Astrocyte of the cerebellum (primary cell): ENCODE measurements at regions not wholly inside any gene's neighbourhood (a gene's known extent, or its start where the extent isn't known, plus 50 kb on each side); places are given as distances from the start of the nearest gene placed in this dataset.
"Not testable (repeated sequence)": the region's sequence is repeated elsewhere in the genome, so short reads cannot be mapped to it uniquely, and the experiment has no call there.

ENCODE experiments used
- DNase-seq: peaks from one replicate; pipeline ENCODE4 v3.0.0-alpha.2; 2011; ENCODE audit warnings: low read depth
- H3K4me3 ChIP-seq: 2 replicates; pipeline ENCODE4 v1.5.1; 2011; ENCODE audit warnings: mild to moderate bottlenecking, low read depth, low read length, moderate library complexity
- in situ Hi-C: cut with HindIII; loops from 2 replicates; pipeline ENCODE4 v1.10.0; 2017; ENCODE audit warnings: low sequenced_read_pairs
- TF ChIP-seq, protein P1 (sequence below): IDR thresholded peaks from 2 replicates; pipeline ENCODE4 v1.5.1; 2012; ENCODE audit warnings: low read length, low read depth, moderate library complexity, mild to moderate bottlenecking; ENCODE audit errors: missing control alignments

DNA sequence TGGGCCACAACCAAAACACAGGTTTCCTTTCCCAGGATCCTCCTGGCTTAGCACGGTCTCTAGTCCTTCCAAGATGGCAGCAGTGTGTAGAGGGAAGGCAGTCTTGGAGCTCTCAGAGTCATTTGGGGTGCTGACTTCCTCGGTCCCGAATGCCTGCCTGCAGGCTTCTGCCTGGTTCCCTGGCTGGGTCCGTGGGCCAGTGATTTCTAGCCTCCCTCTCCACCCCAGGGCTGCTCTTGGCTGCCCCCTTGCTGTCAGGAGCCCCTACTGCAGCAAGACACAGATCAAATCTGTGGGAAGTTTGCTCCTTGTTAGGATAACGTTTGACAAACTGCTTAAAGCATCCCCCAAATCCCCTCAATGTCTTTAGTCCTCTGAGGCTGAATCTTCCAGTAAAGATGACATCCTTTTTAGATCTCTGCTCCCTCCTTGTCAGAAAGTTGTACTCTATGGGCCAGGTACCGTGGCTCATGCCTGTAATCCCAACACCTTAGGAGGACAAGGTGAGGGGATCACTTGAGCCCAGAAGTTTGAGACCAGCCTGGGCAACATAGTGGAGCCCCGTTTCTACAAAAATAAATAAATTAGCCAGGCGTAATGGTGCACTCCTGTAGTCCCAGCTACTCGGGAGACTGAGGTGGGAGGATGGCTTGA lies 272.5 kb downstream of the RRAGC start:
- DNase-seq: no peak
- TF ChIP-seq, protein P1, sequence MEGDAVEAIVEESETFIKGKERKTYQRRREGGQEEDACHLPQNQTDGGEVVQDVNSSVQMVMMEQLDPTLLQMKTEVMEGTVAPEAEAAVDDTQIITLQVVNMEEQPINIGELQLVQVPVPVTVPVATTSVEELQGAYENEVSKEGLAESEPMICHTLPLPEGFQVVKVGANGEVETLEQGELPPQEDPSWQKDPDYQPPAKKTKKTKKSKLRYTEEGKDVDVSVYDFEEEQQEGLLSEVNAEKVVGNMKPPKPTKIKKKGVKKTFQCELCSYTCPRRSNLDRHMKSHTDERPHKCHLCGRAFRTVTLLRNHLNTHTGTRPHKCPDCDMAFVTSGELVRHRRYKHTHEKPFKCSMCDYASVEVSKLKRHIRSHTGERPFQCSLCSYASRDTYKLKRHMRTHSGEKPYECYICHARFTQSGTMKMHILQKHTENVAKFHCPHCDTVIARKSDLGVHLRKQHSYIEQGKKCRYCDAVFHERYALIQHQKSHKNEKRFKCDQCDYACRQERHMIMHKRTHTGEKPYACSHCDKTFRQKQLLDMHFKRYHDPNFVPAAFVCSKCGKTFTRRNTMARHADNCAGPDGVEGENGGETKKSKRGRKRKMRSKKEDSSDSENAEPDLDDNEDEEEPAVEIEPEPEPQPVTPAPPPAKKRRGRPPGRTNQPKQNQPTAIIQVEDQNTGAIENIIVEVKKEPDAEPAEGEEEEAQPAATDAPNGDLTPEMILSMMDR: peak; percentile 93
- H3K4me3 ChIP-seq: no peak overlapping the region
- in situ Hi-C loops: no loop called here

DNA sequence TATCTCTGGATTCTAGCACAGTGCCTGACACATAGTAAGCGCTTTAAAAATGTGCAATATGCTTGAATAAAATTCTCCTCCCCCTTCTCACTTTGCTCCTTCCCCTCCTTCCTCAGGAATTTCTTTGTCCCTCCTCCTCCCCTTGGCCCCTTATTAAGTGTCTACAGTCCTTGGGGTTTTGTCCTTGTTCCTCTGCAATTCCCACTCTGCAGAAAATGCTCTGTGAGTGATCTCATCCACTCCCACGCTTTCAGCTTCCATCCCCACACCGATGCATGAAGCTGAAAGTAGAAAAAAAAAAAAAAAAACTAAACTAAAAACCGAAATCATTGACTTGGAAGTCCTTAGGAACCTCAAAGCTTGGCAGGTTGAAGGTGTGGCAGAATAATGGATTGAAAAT lies 273.6 kb downstream of the RRAGC start:
- TF ChIP-seq, protein P1: no peak

DNA sequence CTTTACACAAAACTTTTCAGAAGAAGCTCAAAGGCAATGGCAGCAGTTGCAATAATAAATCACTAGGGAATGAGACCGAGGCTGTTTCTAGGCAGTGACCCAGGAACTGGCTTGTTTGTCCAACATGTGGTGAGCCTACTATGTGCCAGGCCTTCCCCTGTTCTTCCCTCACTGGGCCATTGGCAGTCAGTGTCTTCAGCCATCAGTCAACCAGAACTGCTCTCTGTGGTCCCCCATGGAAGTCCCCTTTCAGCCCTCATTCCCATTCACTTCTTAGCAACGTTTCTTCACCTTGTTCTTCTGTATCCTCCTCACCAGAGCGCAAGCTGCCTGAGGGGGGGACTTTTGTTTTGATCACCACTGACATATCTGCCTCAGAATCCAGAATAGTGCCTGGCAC lies 274.1 kb downstream of the RRAGC start:
- TF ChIP-seq, protein P1: no peak
- DNase-seq: no peak
- no peak overlapping the region for H3K4me3 ChIP-seq
- in situ Hi-C loops: no loop called here

More for the DNA sequence above, 273.6 kb downstream of the RRAGC start:
- in situ Hi-C loops: no loop called here
- no peak overlapping the region for H3K4me3 ChIP-seq
- DNase-seq: no peak

DNA sequence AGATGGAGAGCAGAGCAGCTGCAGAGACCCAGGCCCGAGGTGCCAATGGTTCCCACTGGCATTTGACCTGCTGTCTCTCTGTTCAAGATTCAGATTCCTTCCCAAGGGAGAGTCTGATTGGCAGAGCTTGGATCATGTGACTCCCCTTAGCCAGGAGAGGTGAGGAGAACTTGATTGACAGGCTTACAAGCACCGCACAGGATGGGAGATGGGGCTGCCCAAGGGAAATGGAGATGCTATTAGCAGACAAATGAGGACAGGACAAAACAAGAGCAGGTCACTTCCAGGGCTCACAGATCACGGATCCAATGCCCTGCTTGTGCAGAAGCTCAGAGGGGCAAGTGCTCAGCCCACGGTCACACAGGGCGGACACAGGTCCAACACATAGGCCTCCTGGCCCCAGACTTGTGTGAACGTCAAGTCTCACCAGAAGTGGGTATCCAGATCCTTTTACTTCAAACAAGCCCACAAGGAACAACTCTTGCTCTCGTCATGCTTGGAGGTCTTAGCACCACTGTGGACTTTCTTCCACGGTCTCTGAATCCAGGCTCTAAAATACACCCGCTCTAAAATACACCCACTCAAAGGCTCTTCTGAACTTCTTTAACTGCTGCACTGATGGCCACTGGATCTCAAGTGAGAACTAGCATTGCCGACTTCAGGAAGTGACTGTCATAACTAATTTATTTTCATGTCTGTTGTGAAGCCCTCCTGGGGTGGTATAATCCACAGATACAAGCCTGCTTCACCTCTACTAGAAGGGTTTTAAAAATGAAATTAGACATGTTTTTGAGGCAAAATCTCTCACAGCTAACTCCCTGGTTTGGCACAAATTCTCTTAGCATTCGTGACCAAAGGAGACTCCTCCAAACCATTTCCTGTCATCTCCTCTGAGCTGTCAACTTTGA lies 274.9 kb downstream of the RRAGC start:
- DNase-seq: no peak
- in situ Hi-C loops: no loop called here
- TF ChIP-seq, protein P1: no peak
- H3K4me3 ChIP-seq: no peak overlapping the region

DNA sequence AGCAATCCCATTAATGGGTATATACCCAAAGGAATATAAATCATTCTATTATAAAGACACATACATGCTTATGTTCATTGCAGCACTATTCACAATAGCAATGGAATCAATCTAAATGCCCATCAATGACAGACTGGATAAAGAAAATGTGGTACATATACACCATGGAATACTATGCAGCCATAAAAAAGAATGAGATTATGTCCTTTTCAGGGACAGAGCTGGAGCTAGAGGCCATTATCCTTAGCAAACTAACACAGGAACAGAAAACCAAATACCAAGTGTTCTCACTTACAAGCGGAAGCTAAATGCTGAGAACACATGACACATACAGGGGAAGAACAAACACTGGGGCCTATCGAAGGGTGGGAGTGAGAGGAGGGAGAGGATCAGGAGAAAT lies 276.3 kb downstream of the RRAGC start:
- DNase-seq, H3K4me3 ChIP-seq, in situ Hi-C loops: not testable (repeated sequence)

DNA sequence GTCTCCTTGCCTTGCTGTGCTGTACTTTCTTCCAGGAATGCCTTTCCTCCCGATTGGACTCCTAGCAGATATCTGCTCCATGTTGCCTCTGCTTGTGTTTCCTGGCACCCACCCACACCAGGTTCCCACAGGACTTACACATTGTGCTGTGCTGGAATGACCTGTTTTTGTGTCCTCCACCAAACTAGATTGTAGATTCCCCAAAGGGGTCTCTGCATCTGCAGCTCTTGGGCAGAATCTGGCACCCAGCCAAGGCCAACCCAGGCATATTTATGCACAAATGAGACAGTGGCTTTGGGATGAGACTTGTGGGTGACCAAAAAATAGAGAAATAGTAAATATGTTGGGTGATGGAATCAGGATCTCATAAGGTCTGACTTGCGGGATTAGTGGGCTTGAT lies 278.2 kb downstream of the RRAGC start:
- in situ Hi-C loops: no loop called here

DNA sequence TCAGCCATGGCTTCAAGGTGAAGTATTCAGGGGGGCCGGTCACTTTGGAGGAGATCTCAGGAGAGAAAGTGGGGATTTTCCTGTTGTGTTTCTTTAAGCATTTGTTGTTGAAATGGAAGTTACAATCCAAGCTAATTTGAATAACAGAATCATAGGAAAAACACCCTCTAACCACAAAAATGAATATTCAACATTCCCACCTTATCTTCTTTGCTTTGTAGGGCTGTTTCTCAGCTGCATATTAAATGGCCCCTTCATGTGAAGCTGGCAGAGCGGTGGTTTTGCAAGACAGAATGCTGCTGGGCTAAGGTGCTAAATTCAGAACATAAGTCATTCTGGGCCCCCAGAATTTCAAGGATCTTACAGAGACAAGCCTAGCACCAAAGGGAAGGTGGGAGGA lies 279.0 kb downstream of the RRAGC start:
- no peak for DNase-seq
- in situ Hi-C loops: no loop called here
- no peak overlapping the region for H3K4me3 ChIP-seq
- TF ChIP-seq, protein P1: no peak

More for the DNA sequence above, 278.2 kb downstream of the RRAGC start:
- no peak for DNase-seq
- TF ChIP-seq, protein P1: no peak
- H3K4me3 ChIP-seq: no peak overlapping the region
